Testis (tissue), 2 donors: ENCODE measurements at regions not wholly inside any gene's neighbourhood (a gene's known extent, or its start where the extent isn't known, plus 50 kb on each side); places are given as distances from the start of the nearest gene placed in this dataset.

Experiments
- POLR2A ChIP-seq: fragments of 450-650 bp; IDR thresholded peaks from one replicate; pipeline ENCODE4 v1.6.1; 2017; ENCODE audit warnings: antibody characterized with exemption, mild to moderate bottlenecking, moderate library complexity
- TF ChIP-seq, protein P1 (sequence below), 3 experiments: fragments of 450-650 bp in 2 of 3; fragments of 200-600 bp in 1 of 3; sonication (generic) in 1 of 3; IDR thresholded peaks; one replicate each; pipeline ENCODE4 v1.5.1; 2016 to 2019; ENCODE audit warnings: antibody characterized with exemption in 3 of 3, mild to moderate bottlenecking in 2 of 3, moderate library complexity in 1 of 3

GRCh38 chr14:56894591-56894991 lies 84.3 kb upstream of the OTX2 start:
- TF ChIP-seq, protein P1, sequence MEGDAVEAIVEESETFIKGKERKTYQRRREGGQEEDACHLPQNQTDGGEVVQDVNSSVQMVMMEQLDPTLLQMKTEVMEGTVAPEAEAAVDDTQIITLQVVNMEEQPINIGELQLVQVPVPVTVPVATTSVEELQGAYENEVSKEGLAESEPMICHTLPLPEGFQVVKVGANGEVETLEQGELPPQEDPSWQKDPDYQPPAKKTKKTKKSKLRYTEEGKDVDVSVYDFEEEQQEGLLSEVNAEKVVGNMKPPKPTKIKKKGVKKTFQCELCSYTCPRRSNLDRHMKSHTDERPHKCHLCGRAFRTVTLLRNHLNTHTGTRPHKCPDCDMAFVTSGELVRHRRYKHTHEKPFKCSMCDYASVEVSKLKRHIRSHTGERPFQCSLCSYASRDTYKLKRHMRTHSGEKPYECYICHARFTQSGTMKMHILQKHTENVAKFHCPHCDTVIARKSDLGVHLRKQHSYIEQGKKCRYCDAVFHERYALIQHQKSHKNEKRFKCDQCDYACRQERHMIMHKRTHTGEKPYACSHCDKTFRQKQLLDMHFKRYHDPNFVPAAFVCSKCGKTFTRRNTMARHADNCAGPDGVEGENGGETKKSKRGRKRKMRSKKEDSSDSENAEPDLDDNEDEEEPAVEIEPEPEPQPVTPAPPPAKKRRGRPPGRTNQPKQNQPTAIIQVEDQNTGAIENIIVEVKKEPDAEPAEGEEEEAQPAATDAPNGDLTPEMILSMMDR (IDR thresholded peaks at IDR 0.05): no peak
- no peak for TF ChIP-seq POLR2A
